ENCODE measurements at regions not wholly inside any gene's neighbourhood (a gene's known extent, or its start where the extent isn't known, plus 50 kb on each side); places are given as distances from the start of the nearest gene placed in this dataset.

DNA sequence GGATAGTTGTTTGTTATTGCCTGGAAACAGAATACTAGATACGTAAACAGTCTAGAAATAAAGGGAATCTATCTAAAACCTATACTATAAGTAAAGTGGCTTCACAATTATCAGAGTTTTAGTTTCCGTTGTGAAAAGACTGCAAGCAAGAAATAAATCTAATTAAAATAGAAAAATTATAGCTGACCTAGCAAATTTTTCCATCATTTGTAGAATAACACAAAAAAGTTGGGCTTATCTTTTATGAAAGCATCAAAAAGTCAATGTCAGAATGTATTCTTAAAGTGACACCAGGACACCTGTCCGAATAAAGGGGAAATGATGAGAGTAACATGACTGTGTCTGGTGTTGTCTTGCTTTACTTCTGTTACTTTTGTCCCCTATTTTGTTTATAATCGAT, 1248.9 kb upstream of the MIR17HG start:
- DNase-seq (ENCODE audit: low read depth in 1 of 2, low spot score in 1 of 2): no peak
- Histone ChIP-seq H3K9me3 (no peaks in the 10 kb centered on the region), H3K4me3 (no peak overlapping the region), H3K27ac (no peak overlapping the region), H3K4me1 (no peaks in the 10 kb centered on the region), H3K4me2 (no peak overlapping the region)
- CTCF ChIA-PET: no interaction called here
- ATAC-seq: no peak
- no peak for FAIRE-seq
- TF ChIP-seq POLR2A (IDR thresholded peaks at IDR 0.05; ENCODE audit: low read length) (no peak), EP300 (IDR thresholded peaks at IDR 0.05) (no peak), MAFK (IDR thresholded peaks at IDR 0.05; ENCODE audit: partially characterized antibody) (peak; percentile 61)
- POLR2A ChIA-PET: no interaction called here
- 45% methylated on average over 4 of the region's 4 CpGs for WGBS (ENCODE audit: missing lambda C conversion rate)

- Histone ChIP-seq H3K4me1 (no peaks in the 10 kb centered on the region), H3K27ac (no peak overlapping the region), H3K4me2 (no peak overlapping the region), H3K9me3 (no peaks in the 10 kb centered on the region), H3K4me3 (no peak overlapping the region)
- DNase-seq (ENCODE audit: low read depth in 1 of 2, low spot score in 1 of 2): no peak
- ChIA-PET CTCF (interaction anchor here (0.5 kb wide), 1 partner anchor 10 kb away, joined by 3 read pairs; no protein-coding TSS in a partner anchor), POLR2A (no interaction called here)
- no peak for ATAC-seq
- 43% methylated on average over 4 of the region's 4 CpGs for WGBS (ENCODE audit: missing lambda C conversion rate)
- TF ChIP-seq, protein P1, sequence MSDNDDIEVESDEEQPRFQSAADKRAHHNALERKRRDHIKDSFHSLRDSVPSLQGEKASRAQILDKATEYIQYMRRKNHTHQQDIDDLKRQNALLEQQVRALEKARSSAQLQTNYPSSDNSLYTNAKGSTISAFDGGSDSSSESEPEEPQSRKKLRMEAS (IDR thresholded peaks at IDR 0.05): no peak
- TF ChIP-seq, protein P2, sequence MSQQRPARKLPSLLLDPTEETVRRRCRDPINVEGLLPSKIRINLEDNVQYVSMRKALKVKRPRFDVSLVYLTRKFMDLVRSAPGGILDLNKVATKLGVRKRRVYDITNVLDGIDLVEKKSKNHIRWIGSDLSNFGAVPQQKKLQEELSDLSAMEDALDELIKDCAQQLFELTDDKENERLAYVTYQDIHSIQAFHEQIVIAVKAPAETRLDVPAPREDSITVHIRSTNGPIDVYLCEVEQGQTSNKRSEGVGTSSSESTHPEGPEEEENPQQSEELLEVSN (IDR thresholded peaks at IDR 0.05; ENCODE audit: borderline replicate concordance, low read depth): no peak
- TF ChIP-seq RNF2 (IDR thresholded peaks at IDR 0.05; ENCODE audit: borderline replicate concordance, low read depth) (no peak), ZFP36 (IDR thresholded peaks at IDR 0.05; ENCODE audit: borderline replicate concordance, partially characterized antibody) (no peak), POLR2A (IDR thresholded peaks at IDR 0.05; ENCODE audit: low read length) (no peak)
- TF ChIP-seq, protein P3, sequence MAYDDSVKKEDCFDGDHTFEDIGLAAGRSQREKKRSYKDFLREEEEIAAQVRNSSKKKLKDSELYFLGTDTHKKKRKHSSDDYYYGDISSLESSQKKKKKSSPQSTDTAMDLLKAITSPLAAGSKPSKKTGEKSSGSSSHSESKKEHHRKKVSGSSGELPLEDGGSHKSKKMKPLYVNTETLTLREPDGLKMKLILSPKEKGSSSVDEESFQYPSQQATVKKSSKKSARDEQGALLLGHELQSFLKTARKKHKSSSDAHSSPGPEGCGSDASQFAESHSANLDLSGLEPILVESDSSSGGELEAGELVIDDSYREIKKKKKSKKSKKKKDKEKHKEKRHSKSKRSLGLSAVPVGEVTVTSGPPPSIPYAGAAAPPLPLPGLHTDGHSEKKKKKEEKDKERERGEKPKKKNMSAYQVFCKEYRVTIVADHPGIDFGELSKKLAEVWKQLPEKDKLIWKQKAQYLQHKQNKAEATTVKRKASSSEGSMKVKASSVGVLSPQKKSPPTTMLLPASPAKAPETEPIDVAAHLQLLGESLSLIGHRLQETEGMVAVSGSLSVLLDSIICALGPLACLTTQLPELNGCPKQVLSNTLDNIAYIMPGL (CRISPR knock-in tag; IDR thresholded peaks at IDR 0.05; ENCODE audit: borderline replicate concordance): no peak
- FAIRE-seq: no peak
Observed at GRCh38 chr13:90099847-90100246, 1247.6 kb upstream of the MIR17HG start.

- H3K9me3 ChIP-seq: no peaks in the 10 kb centered on the region
- no peak for DNase-seq (ENCODE audit: low read depth in 1 of 2, low spot score in 1 of 2)
- no peak for ATAC-seq
- WGBS (ENCODE audit: missing lambda C conversion rate): 27% methylated on average over 4 of the region's 4 CpGs
- no peaks in the 10 kb centered on the region for H3K4me1 ChIP-seq
- no peak for TF ChIP-seq SREBF2 (IDR thresholded peaks at IDR 0.05)
- TF ChIP-seq ZNF302 (CRISPR knock-in tag; IDR thresholded peaks at IDR 0.05): no peak
- no peak for TF ChIP-seq RCOR1 (IDR thresholded peaks at IDR 0.05; ENCODE audit: low read depth, low read length)
- no peak for TF ChIP-seq SMC3 (IDR thresholded peaks at IDR 0.05)
- TF ChIP-seq MAZ (IDR thresholded peaks at IDR 0.05; ENCODE audit: borderline replicate concordance, low read depth, low read length): no peak
- TF ChIP-seq CBX2 (IDR thresholded peaks at IDR 0.05; ENCODE audit: borderline replicate concordance, low read depth): no peak
- no peak for TF ChIP-seq NFE2L2 (conservative IDR thresholded peaks at IDR 0.05; ENCODE audit: low read length)
- no peak for TF ChIP-seq HOXA7 (CRISPR knock-in tag; IDR thresholded peaks at IDR 0.05)
- H3K4me3 ChIP-seq: no peak overlapping the region
- ChIA-PET POLR2A (no interaction called here), CTCF (no interaction called here)
- H3K27ac ChIP-seq: no peak overlapping the region
- no peak overlapping the region for H3K4me2 ChIP-seq
- no peak for FAIRE-seq
Observed at GRCh38 chr13:90103099-90103784, 1244.2 kb upstream of the MIR17HG start.

GRCh38 chr13:90104764-90105163, 1242.7 kb upstream of the MIR17HG start:
- no peak overlapping the region for H3K4me2 ChIP-seq
- DNase-seq (ENCODE audit: low read depth in 1 of 2, low spot score in 1 of 2) (no peak), FAIRE-seq (no peak), ATAC-seq (no peak)
- H3K9me3 ChIP-seq: no peaks in the 10 kb centered on the region
- H3K4me3 ChIP-seq: no peak overlapping the region
- TF ChIP-seq CEBPB (IDR thresholded peaks at IDR 0.05) (no peak), JUNB (IDR thresholded peaks at IDR 0.05) (no peak), CTCF (IDR thresholded peaks at IDR 0.05) (no peak), TP53 (CRISPR knock-in tag; IDR thresholded peaks at IDR 0.05) (no peak), MYC (IDR thresholded peaks at IDR 0.05; ENCODE audit: borderline replicate concordance, low read length) (no peak), JUN (IDR thresholded peaks at IDR 0.05) (no peak)
- TF ChIP-seq, protein P2 (IDR thresholded peaks at IDR 0.05; ENCODE audit: borderline replicate concordance, low read depth): no peak
- ChIA-PET POLR2A (no interaction called here), CTCF (interaction anchor here (1.7 kb wide), 1 partner anchor 13 kb away, joined by 3 read pairs; no protein-coding TSS in a partner anchor)
- no peak overlapping the region for H3K27ac ChIP-seq
- H3K4me1 ChIP-seq: no peaks in the 10 kb centered on the region
- WGBS (ENCODE audit: missing lambda C conversion rate): 20% methylated on average over 1 of the region's 2 CpGs
